Mesenchymal stem cell (in vitro differentiated cells and primary cell): ENCODE measurements at regions not wholly inside any gene's neighbourhood (a gene's known extent, or its start where the extent isn't known, plus 50 kb on each side); places are given as distances from the start of the nearest gene placed in this dataset.
"Not testable (repeated sequence)": the region's sequence is repeated elsewhere in the genome, so short reads cannot be mapped to it uniquely, and the experiment has no call there.

ENCODE experiments used
- DNase-seq: peaks from one replicate; pipeline ENCODE4 v3.0.0-alpha.2; 2013
- H2AFZ ChIP-seq: one replicate; pipeline ENCODE4 v1.6.1; 2013; ENCODE audit warnings: low read depth, mild to moderate bottlenecking, control low read depth, inconsistent platforms, low read length, moderate library complexity
- H2AK5ac ChIP-seq: 2 replicates; pipeline ENCODE4 v1.6.1; 2013; ENCODE audit warnings: low read length, moderate library complexity, mild to moderate bottlenecking, inconsistent platforms; ENCODE audit not compliant: severe bottlenecking
- H2BK120ac ChIP-seq: one replicate; pipeline ENCODE4 v1.6.1; 2013; ENCODE audit warnings: low read depth, mild to moderate bottlenecking, inconsistent platforms, low read length, moderate library complexity
- H2BK12ac ChIP-seq, 2 experiments: one replicate each; pipeline ENCODE4 v1.6.1; 2013; ENCODE audit warnings: inconsistent platforms in 2 of 2, low read length in 2 of 2, mild to moderate bottlenecking in 2 of 2, moderate library complexity in 2 of 2, control low read depth in 1 of 2
- H2BK15ac ChIP-seq: one replicate; pipeline ENCODE4 v1.6.1; 2013; ENCODE audit warnings: mild to moderate bottlenecking, low read depth, inconsistent platforms; ENCODE audit not compliant: poor library complexity, severe bottlenecking
- H2BK5ac ChIP-seq: 2 replicates; pipeline ENCODE4 v1.6.1; 2013; ENCODE audit warnings: low read depth, mild to moderate bottlenecking, low read length, control low read depth, inconsistent platforms; ENCODE audit not compliant: poor library complexity, severe bottlenecking
- H3K14ac ChIP-seq, 2 experiments: one replicate each; pipeline ENCODE4 v1.6.1; 2013; ENCODE audit warnings: inconsistent platforms in 2 of 2, low read length in 2 of 2, control low read depth in 1 of 2, mild to moderate bottlenecking in 1 of 2, moderate library complexity in 1 of 2
- H3K18ac ChIP-seq, 2 experiments: one replicate each; pipeline ENCODE4 v1.6.1; 2013; ENCODE audit warnings: inconsistent platforms in 2 of 2, low read length in 2 of 2, control low read depth in 1 of 2, low read depth in 1 of 2, mild to moderate bottlenecking in 1 of 2
- H3K23ac ChIP-seq, 2 experiments: one replicate each; pipeline ENCODE4 v1.6.1; 2013; ENCODE audit warnings: inconsistent platforms in 2 of 2, low read length in 2 of 2, mild to moderate bottlenecking in 2 of 2, moderate library complexity in 2 of 2, control low read depth in 1 of 2
- H3K27ac ChIP-seq: 2 replicates; pipeline ENCODE4 v1.5.1; 2013; ENCODE audit warnings: mild to moderate bottlenecking, moderate library complexity, low read length, control low read depth, inconsistent platforms; ENCODE audit not compliant: poor library complexity, severe bottlenecking
- H3K27me3 ChIP-seq, 2 experiments: 2 replicates each; pipeline versions ENCODE4 v1.6.1 to v1.7.0; 2013; ENCODE audit warnings: low read length in 2 of 2, mild to moderate bottlenecking in 2 of 2, moderate library complexity in 2 of 2, control low read depth in 1 of 2, inconsistent platforms in 1 of 2; ENCODE audit not compliant: control insufficient read depth in 1 of 2, insufficient read depth in 1 of 2
- H3K36me3 ChIP-seq, 2 experiments: 2 replicates each; pipeline versions ENCODE4 v1.6.1 to v1.7.0; 2013; ENCODE audit warnings: low read length in 2 of 2, control low read depth in 1 of 2, inconsistent platforms in 1 of 2, low read depth in 1 of 2, mild to moderate bottlenecking in 1 of 2; ENCODE audit not compliant: insufficient read depth in 2 of 2, control insufficient read depth in 1 of 2
- H3K4ac ChIP-seq, 2 experiments: one replicate each; pipeline ENCODE4 v1.6.1; 2013; ENCODE audit warnings: inconsistent platforms in 2 of 2, low read length in 2 of 2, mild to moderate bottlenecking in 2 of 2, moderate library complexity in 2 of 2, control low read depth in 1 of 2, low read depth in 1 of 2
- H3K4me1 ChIP-seq: 2 replicates; pipeline ENCODE4 v1.6.1; 2013; ENCODE audit warnings: low read depth, low read length, control low read depth; ENCODE audit not compliant: control insufficient read depth, insufficient read depth
- H3K4me2 ChIP-seq: 2 replicates; pipeline ENCODE4 v1.6.1; 2013; ENCODE audit warnings: low read length, mild to moderate bottlenecking, inconsistent platforms; ENCODE audit not compliant: poor library complexity, severe bottlenecking
- H3K4me3 ChIP-seq, 2 experiments: 2 replicates each; pipeline versions ENCODE4 v1.5.1 to v1.7.0; 2013; ENCODE audit warnings: low read length in 2 of 2, mild to moderate bottlenecking in 2 of 2, control low read depth in 1 of 2, low read depth in 1 of 2; ENCODE audit not compliant: insufficient read depth in 1 of 2
- H3K79me1 ChIP-seq: replicated peaks from 2 replicates; pipeline ENCODE4 v1.6.1; 2013; ENCODE audit warnings: mild to moderate bottlenecking, control low read depth, low read length, inconsistent platforms; ENCODE audit not compliant: poor library complexity, severe bottlenecking
- H3K9ac ChIP-seq: 2 replicates; pipeline ENCODE4 v1.7.0; 2013; ENCODE audit warnings: mild to moderate bottlenecking, low read length, moderate library complexity
- H3K9me3 ChIP-seq: 2 replicates; pipeline ENCODE4 v1.7.0; 2013; ENCODE audit warnings: mild to moderate bottlenecking, low read length; ENCODE audit not compliant: control insufficient read depth
- H4K8ac ChIP-seq: one replicate; pipeline ENCODE4 v1.6.1; 2013; ENCODE audit warnings: inconsistent platforms, mild to moderate bottlenecking, low read length, moderate library complexity
- H4K91ac ChIP-seq: one replicate; pipeline ENCODE4 v1.6.1; 2013; ENCODE audit warnings: mild to moderate bottlenecking, low read length, inconsistent platforms
- WGBS: methylation state at CpG from one replicate; pipeline ENCODE4 v1.1.7; 2013; ENCODE audit warnings: mixed read lengths; 5-methylcytosine and 5-hydroxymethylcytosine counted together

GRCh38 chr6:92683748-92684147, 735.6 kb downstream of the EPHA7 start:
- no peak overlapping the region for H3K18ac ChIP-seq
- no peak overlapping the region for H3K4me2 ChIP-seq
- H3K9ac ChIP-seq, result no peak overlapping the region
- no peak overlapping the region for H3K4ac ChIP-seq
- H4K91ac ChIP-seq, result no peak overlapping the region
- no peaks in the 10 kb centered on the region for H3K27me3 ChIP-seq
- no peaks in the 10 kb centered on the region for H3K4me1 ChIP-seq
- H2BK15ac ChIP-seq, result no peak overlapping the region
- no peak for DNase-seq
- no peak overlapping the region for H2BK5ac ChIP-seq
- H3K27ac ChIP-seq, result no peak overlapping the region
- no peak overlapping the region for H2AK5ac ChIP-seq
- H3K4me3 ChIP-seq, result no peak overlapping the region
- 80% methylated on average over 2 of the region's 2 CpGs for WGBS
- H2BK120ac ChIP-seq, result no peak overlapping the region
- no peak overlapping the region for H4K8ac ChIP-seq
- H3K36me3 ChIP-seq, result no peaks in the 10 kb centered on the region
- no peaks in the 10 kb centered on the region for H3K9me3 ChIP-seq
- peak overlapping the region in 1 of 2 experiments; percentile 59 for H2BK12ac ChIP-seq
- no peaks in the 10 kb centered on the region for H3K79me1 ChIP-seq
- no peak overlapping the region for H3K14ac ChIP-seq
- no peak overlapping the region for H3K23ac ChIP-seq
- H2AFZ ChIP-seq, result no peak overlapping the region

GRCh38 chr6:92682516-92683398, 736.6 kb downstream of the EPHA7 start:
- Histone ChIP-seq H2BK15ac (no peak overlapping the region), H3K9me3 (no peaks in the 10 kb centered on the region), H2BK12ac (no peak overlapping the region), H3K14ac (no peak overlapping the region), H3K23ac (no peak overlapping the region), H3K79me1 (no peaks in the 10 kb centered on the region), H2BK120ac (no peak overlapping the region), H4K91ac (no peak overlapping the region), H2BK5ac (no peak overlapping the region), H2AK5ac (no peak overlapping the region), H3K4ac (no peak overlapping the region), H3K4me3 (no peak overlapping the region), H3K4me2 (no peak overlapping the region), H3K4me1 (no peaks in the 10 kb centered on the region), H3K27me3 (no peaks in the 10 kb centered on the region), H2AFZ (no peak overlapping the region), H3K18ac (no peak overlapping the region), H3K36me3 (no peaks in the 10 kb centered on the region), H3K27ac (no peak overlapping the region), H3K9ac (no peak overlapping the region), H4K8ac (no peak overlapping the region)
- peak; percentile 5 for DNase-seq
- 82% methylated on average over 2 of the region's 4 CpGs for WGBS

GRCh38 chr6:92681401-92681800, 738.0 kb downstream of the EPHA7 start:
- Histone ChIP-seq H2BK12ac (no peak overlapping the region), H3K9me3 (no peaks in the 10 kb centered on the region), H3K4me2 (no peak overlapping the region), H2AFZ (no peak overlapping the region), H2BK15ac (no peak overlapping the region), H4K8ac (no peak overlapping the region), H2AK5ac (no peak overlapping the region), H3K27ac (no peak overlapping the region), H3K4ac (no peak overlapping the region), H3K14ac (no peak overlapping the region), H3K27me3 (no peaks in the 10 kb centered on the region), H4K91ac (no peak overlapping the region), H3K4me1 (no peaks in the 10 kb centered on the region), H3K36me3 (no peaks in the 10 kb centered on the region), H3K79me1 (no peaks in the 10 kb centered on the region), H3K9ac (no peak overlapping the region), H2BK120ac (no peak overlapping the region), H3K18ac (no peak overlapping the region), H3K4me3 (no peak overlapping the region), H3K23ac (no peak overlapping the region), H2BK5ac (no peak overlapping the region)
- DNase-seq, result no peak
- WGBS, result no CpG with 5 or more reads among the region's 1 CpG

GRCh38 chr6:92671462-92671861, 747.9 kb downstream of the EPHA7 start:
- not testable (repeated sequence) for H2BK15ac ChIP-seq, H3K79me1 ChIP-seq, H3K9ac ChIP-seq, H3K4me2 ChIP-seq, H2BK5ac ChIP-seq, H3K36me3 ChIP-seq, H3K9me3 ChIP-seq, H2AK5ac ChIP-seq, H4K8ac ChIP-seq, H3K14ac ChIP-seq, H3K4ac ChIP-seq, H2BK12ac ChIP-seq, H3K4me3 ChIP-seq, H3K27me3 ChIP-seq, H2AFZ ChIP-seq, H3K27ac ChIP-seq, H3K4me1 ChIP-seq, H3K18ac ChIP-seq, H4K91ac ChIP-seq, H2BK120ac ChIP-seq, H3K23ac ChIP-seq
- DNase-seq, result peak; percentile 19
